HG03460 (cell line): ENCODE measurements at regions not wholly inside any gene's neighbourhood (a gene's known extent, or its start where the extent isn't known, plus 50 kb on each side); places are given as distances from the start of the nearest gene placed in this dataset.

ENCODE experiments used
- ATAC-seq: cut with Tn5 transposase; IDR thresholded peaks from one replicate; pipeline ENCODE4 v1.9.1; 2021; ENCODE audit not compliant: unreplicated experiment

DNA sequence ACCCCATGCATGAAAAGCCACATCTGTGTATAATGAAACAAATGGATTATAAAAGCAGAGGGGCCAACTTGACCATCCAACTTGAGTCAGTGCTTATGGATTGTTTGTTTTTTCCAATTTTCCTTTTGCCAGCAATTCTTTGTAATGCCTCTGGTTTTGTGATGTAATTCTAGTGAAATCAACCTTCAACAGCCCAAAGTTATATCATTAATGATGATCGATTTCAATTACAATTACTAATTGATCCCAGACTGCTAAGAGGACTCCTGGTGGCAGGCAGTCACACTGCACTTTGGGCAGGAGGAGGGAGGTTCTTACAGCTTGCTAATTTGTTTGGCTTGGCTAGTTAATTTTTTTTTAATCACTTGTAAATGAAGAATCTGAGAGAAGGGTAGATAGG, 552.3 kb downstream of the NUF2 start:
- ATAC-seq = no peak

GRCh38 chr1:163875200-163875926, 553.6 kb downstream of the NUF2 start:
- ATAC-seq = no peak

DNA sequence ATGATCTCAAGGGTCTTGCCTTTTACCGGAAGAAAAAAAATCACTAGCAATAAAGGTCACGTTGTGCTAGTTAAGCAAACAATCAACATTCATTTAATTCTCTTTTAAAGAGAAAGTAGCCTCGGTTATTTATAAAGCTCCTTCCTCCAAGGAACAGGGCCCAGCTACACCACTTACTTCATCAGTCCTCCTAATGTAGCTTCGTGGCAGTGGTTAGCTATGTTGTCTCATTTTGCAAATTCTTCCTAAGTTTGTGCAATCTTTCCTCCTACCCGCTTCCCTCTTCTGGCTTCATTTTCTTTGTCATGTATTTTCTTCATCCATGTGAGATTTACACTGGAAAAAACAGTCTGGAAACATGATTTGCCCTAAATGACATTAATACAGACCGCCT, 554.2 kb downstream of the NUF2 start:
- ATAC-seq = no peak

- ATAC-seq = no peak
Measured at GRCh38 chr1:163876546-163876945, 554.8 kb downstream of the NUF2 start.

GRCh38 chr1:163877016-163877415, 555.3 kb downstream of the NUF2 start:
- ATAC-seq = no peak

DNA sequence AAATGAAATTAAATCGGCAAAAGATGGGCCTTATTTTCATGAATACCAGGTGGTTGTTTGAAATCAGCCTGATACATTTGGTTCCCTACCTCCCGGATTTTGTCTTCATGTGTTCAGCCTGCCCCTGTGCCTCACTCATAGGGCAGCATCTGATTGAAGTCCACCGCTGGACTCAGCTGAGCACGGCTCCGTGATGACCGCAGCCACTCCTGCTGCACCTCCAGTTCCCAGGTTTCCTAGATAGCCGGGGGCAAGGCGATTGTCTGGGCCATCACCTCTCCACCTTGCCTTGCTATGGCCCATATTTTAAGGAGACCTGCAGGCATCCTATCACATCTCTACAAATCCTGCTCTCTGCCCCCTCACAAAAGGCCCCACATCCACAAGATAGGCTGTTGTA, 563.8 kb downstream of the NUF2 start:
- no peak for ATAC-seq

DNA sequence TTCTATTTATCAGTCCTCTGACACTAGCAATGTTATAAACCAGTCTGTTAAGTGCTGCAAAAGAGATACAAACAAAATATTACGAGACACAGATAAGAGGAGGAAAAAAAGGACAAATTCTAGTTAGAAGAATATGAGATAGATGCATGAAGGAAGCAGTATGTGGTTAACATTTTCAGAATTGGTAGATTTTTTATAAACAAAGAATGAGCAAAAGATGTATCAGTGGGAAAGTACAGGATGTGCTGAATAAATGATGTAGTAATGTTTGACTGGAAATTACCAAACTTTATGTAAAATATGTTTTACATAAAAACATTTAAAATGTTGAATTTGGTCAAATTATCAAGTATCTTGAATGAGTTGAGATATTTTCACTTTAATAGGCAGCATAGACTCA, 574.2 kb downstream of the NUF2 start:
- no peak for ATAC-seq

GRCh38 chr1:163897412-163898155, 575.8 kb downstream of the NUF2 start:
- ATAC-seq = no peak

DNA sequence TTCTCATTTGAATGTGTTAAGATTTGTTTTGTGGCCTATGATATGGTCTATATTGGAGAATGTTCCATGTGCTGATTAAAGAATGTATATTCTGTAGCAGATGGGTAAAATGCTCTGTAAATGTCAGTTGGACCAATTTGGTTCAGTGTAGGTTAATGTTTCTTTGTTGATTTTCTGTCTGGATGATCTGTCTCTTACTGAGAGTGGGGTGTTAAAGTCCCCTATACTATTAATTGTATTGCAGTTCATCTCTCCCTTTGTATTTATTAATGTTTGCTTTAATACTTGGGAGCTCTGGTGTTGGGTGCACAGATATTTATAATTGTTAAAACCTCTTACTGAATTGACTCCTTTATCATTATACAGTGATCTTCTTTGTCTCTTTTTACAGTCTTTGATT, 584.5 kb downstream of the NUF2 start:
- no peak for ATAC-seq

DNA sequence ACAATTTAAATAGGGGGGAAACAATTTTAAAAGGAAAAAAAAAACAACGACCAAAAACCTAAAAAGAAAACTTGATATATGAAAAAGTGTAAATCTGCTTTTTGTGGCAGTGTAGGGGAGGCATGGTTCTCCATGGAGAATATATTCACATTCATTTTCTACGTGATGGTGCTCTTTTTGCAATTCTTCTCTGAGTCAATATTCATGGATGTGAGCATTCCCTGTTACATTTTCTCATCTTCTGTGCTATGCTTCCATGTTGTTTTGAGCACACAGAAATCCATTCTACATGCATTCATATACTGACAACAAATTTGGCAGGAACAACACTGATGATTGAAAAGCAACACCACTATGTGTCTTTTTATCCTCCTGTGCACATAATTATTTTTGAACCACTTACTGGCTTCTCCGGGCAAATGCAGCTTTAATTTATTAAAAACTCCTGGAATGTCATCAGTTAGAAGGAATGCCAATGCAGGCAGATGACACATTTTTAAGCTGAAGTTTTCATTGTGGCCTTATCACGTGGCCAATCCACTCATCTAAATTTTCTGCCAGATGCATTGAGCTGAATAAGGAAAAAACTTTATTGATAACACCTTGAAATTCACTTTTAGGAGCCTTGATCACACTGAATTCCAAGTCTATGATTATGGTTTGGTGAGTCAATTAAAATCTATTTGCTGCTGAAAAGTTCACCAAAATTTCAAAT, 590.6 kb downstream of the NUF2 start:
- no peak for ATAC-seq

GRCh38 chr1:163914785-163915413, 593.1 kb downstream of the NUF2 start:
- peak; percentile 77 for ATAC-seq

DNA sequence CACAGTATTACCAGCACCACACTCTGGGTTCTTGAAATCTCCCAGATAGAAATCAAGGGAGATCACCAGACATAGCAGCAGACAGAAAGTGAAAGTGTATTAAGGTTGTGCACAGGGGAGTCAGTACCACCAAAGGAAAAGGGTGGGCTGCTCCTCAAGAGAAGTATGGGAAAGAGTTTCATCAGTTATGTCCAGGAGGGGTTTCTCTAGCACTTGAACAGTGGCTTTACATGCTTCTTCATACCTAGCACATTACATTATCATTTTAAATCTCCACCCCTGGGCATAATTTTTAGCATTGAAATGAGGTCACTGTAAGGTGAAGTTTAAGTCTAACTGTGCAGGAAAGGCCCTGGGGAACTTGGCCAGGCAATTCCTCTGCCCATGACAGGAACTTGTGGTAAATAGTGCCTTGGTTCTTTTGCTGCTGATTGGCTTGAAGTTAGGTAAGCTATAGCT, 601.0 kb downstream of the NUF2 start:
- ATAC-seq = peak; percentile 93

DNA sequence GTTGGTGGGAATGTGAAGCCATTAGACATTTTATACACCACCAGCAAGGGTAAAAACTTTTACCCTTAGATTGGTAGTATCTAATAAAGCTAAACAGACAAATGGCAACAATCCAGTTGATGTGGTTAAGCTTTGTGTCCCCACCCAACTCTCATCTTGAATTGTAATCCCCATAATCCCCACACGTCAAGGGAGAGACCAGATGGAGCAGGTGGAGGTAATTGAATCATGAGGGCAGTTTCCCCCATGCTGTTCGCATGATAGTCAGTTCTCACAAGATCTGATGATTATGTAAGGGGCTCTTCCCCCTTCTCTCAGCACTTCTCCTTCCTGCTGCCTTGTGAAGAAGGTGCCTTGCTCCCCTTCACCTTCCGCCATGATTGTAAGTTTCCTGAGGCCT, 602.3 kb downstream of the NUF2 start:
- no peak for ATAC-seq

DNA sequence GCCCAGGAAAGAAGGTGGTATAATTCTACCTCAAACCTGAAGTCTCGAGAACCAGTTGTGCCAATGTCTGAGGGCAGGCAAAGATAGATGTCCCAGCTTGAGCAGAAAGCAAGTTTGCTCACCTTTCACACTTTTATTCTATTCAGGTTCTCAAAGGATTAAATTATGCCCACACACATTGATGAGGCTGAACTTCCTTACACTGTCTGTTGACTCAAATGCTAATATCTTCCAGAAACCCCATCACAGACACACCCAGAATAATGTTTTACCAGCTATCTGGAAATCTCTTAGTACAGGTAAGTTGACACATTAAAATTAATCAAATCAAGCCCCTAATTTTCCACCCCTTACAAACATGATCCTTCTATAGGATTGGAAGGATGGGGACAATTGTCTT, 605.7 kb downstream of the NUF2 start:
- ATAC-seq = no peak

DNA sequence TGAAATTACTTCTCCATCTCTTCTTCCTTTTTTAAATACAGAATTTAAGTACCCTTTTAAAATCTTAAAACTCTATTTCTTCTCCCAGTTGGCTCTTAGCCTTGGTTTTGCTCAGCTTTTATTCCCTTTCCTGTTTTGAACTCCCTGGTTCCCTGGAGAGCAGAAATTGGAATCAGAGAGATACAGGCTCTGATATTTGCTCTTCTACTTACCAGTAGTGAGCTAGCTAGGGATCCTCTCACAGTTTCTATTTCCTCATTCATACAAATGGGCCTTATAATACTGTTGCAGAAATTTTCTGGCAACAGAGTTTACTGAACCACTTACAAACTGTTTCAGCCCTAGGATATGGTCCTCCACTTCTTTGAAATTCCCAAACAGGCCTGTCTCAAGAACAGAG, 606.3 kb downstream of the NUF2 start:
- no peak for ATAC-seq

GRCh38 chr1:163928651-163929050, 606.9 kb downstream of the NUF2 start:
- ATAC-seq = no peak

- ATAC-seq = no peak
Measured at GRCh38 chr1:163932901-163933300, 611.1 kb downstream of the NUF2 start.

DNA sequence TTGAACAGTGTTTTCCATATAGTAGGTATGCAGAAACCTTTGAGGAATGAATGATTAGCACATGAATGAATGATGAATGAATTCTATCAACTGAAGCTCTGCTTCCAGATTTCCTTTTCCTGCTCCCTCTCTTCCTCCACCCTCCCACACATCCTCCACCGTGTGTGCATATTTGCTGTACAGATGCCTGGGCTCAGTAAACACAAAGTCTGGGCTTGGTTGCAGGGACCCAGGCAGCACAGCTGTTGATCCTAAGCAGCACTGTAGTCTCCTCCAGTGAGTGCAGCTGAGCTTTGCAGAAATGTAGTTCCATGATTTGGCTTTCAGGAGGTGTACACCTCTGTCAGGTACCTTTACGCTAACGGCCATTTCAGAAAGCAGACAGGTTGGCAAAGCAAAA, 611.7 kb downstream of the NUF2 start:
- ATAC-seq = no peak

DNA sequence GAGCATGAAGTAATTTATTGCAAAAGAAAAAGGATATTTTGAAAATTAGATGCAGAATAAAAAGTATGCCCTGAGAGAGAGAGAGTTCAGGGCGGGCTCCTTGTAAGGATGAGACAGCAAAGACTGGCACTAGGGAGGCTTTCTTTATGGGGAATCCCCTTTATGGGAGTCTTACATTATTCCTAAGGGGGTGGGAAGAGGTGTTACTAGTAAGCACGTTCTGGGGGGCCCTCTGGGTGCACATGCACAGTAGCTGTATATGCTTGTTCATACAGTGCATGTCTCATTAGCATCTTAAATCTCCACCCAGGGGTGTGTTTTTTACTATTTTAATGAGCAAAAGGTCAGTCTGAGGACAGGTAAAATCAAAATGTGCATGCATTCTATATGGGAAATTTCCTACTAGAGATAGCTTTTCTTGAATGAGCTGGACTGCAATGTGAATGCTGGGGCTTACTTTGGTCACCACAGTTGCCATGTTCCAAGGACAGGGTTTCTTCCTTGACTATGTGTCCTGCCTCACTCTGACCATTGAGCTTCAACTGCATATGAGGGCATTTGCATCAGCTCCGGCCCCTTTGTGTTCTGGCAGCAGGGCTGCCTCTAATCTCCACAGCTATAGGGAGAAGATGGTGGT, 614.1 kb downstream of the NUF2 start:
- ATAC-seq = no peak

GRCh38 chr1:163959622-163960021, 599.4 kb upstream of the PBX1 start:
- ATAC-seq = no peak

GRCh38 chr1:163970151-163970550, 588.8 kb upstream of the PBX1 start:
- no peak for ATAC-seq
